GM18873 (cell line): ENCODE measurements at regions not wholly inside any gene's neighbourhood (a gene's known extent, or its start where the extent isn't known, plus 50 kb on each side); places are given as distances from the start of the nearest gene placed in this dataset.

Experiments
- ATAC-seq: cut with Tn5 transposase; IDR thresholded peaks from one replicate; pipeline ENCODE4 v1.9.1; 2021; ENCODE audit warnings: mild to moderate bottlenecking, moderate library complexity, moderate number of reproducible peaks; ENCODE audit not compliant: unreplicated experiment, low FRiP score

DNA sequence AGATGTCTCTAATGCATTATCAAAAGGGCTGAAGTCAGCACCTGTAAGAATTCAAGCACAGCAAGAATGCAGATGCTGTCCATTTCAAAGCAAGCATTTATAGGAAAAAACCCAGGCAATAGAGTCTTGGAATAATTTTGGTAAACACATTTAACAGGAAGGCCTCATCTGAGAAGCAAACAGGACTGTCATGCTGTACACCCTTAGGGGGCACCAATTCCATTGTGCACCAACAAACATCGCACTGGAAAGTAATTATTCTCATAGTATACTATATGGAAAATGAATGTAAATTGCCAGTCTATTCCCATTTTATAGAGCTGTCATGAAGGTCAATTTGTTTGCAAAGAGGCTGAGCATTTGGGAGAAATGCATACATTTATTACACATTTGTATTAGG lies 247.3 kb upstream of the SUCLG2 start:
- no peak for ATAC-seq

DNA sequence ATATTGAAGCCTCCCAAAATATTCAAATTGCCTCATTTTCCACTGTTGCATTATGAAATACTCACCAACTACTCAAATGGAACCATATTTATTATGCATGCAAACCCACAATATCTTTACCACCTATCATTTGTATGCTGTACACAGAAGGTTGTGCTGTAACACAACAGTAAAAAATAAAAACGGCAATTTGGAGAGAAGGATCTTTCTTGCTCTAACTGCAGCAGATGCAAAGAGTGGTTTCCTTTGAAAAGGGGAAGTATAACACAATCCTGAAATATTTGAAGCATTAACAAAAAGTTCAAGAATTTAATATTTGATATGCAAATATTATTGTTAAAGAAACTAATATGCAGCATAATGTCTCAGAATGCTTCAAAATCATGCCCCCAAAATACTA lies 244.5 kb upstream of the SUCLG2 start:
- ATAC-seq, result no peak

GRCh38 chr3:67897351-67898336 lies 243.2 kb upstream of the SUCLG2 start:
- ATAC-seq, result no peak

- ATAC-seq, result no peak
Observed at GRCh38 chr3:67896130-67896529, 241.7 kb upstream of the SUCLG2 start.

DNA sequence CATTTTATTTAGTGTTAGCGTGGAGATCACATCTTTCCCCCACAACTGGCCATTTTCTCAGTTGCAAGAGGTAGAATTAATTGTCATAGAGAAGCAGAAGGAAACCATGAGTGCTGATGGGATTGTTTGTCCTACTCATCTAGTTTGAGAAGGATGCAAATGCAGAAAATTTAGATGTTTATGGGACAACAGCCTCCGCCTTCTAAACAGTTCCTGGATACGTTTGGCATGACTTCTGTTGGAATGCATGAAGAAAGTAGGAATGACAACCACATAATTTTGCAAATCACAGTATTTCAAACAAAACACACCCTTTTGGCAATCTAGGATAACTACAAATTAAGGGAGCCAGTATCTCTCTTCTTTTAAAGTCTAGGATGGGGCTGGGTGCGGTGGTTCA lies 240.1 kb upstream of the SUCLG2 start:
- ATAC-seq, result no peak

- ATAC-seq, result no peak
Observed at GRCh38 chr3:67884345-67884744, 229.9 kb upstream of the SUCLG2 start.

DNA sequence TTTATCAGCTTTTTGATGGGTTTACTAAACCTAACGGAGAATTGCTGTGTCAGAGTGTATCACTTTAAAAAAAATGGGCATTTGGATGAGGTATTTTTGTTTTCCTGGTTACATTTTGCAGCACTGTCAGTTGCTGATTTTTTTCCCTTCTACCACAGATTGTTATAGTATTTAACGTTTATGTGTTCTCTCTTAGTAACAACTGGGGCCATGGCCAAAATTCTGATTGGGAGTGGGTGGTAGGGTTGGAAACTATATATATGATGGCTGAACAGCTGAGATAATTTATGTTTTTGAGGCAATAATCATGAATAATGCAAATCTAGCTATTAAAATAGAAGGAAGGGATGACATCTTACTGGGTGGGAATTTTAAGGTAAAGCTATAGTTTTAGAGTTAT lies 229.4 kb upstream of the SUCLG2 start:
- no peak for ATAC-seq

DNA sequence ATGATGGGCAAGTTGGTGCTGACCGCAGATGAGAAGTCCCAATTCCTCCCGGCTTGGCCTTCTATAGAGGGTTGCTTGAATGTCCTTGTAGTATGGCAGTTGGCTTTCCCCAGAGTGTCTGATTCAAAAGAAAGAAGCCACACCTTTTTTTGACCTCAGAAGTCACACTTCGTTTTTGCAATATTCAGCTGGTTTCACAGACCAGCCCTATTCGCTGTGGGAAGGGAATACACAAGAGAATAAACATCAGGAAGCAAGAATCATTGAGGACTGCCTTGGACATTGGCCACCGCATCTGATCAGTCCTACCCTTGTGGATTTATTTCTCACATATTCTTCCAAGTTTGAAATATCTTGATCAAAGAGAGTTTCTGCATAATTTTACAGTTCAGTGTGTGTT lies 228.6 kb upstream of the SUCLG2 start:
- ATAC-seq, result no peak

DNA sequence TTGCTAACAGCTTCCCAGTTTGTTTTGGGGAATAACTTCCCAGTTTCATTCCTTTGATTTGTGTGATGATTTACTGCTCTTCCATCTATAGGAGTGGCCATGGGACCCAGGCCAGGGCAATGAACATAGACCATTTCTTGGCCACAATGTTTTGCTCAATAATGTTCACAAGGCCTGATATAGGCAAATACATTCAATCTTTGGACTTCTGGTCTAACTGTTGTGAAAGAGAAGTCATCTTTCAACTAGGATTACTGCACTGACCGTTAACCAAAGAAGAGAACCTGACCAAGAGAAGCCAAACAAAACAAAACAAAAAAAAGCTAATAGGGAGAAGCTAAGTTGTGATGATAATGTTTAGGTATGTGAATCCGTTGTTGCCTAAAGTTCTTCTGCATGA lies 221.8 kb upstream of the SUCLG2 start:
- no peak for ATAC-seq

DNA sequence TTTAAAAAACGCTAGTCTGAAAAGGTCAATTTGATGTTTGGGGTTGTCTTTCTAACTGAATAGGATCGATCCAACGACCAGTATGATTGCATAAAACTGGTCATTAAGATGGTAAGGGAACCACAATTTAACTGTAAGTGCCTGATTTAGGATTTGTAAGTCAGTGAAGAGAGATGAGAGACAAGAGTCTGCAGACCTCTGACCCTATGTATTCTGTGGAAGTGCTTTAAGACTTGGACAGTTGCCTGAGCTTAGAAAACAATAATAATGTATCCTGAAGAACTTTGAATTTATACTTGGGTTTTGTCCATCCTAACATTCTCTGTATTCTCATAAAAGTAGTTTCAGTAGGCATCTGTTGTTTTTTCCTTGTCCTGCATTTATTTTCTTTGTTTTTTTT lies 221.4 kb upstream of the SUCLG2 start:
- no peak for ATAC-seq

GRCh38 chr3:67875338-67875737 lies 220.9 kb upstream of the SUCLG2 start:
- no peak for ATAC-seq

- no peak for ATAC-seq
Observed at GRCh38 chr3:67870477-67870876, 216.1 kb upstream of the SUCLG2 start.

DNA sequence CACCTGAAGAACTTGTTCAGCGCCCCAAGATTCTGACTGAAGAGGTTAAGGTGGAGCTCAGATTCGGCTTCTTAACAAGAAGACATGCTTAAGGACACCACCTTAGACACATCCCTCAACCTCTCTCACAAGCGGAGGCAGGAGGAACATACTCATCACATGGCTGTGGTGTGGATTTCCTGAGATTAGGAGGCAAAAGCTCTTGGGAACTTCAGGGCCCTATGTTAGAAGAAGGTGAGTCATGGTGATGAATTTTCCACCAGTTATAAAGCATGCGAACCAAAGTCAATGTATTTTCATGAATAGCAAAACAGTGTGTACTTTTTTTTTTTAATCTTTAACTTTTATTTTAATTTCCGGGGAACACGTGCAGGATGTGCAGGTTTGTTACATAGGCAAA lies 212.2 kb upstream of the SUCLG2 start:
- ATAC-seq, result no peak

- ATAC-seq, result no peak
Observed at GRCh38 chr3:67864587-67865183, 210.3 kb upstream of the SUCLG2 start.

- ATAC-seq, result no peak
Observed at GRCh38 chr3:67863869-67864268, 209.5 kb upstream of the SUCLG2 start.

DNA sequence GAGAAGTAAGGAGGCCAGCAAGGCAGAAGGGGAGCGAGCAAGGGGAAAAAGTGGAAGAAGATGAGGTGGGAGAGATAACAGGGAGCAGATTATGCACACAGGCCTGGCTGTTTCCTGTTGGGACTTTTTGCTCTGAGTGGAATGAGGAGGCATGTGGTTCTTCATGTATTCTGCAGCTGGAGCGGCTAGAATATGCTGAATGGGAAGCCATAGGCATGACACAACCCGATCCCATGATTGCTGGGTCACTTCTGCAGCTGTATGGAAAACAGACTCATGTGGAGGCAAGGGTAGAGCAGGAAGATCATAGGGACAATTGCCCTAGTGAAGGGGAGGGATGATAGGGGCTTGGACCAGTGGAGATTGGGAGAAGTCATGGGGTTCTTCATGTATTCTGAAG lies 206.0 kb upstream of the SUCLG2 start:
- no peak for ATAC-seq

- no peak for ATAC-seq
Observed at GRCh38 chr3:67858492-67858891, 204.1 kb upstream of the SUCLG2 start.

DNA sequence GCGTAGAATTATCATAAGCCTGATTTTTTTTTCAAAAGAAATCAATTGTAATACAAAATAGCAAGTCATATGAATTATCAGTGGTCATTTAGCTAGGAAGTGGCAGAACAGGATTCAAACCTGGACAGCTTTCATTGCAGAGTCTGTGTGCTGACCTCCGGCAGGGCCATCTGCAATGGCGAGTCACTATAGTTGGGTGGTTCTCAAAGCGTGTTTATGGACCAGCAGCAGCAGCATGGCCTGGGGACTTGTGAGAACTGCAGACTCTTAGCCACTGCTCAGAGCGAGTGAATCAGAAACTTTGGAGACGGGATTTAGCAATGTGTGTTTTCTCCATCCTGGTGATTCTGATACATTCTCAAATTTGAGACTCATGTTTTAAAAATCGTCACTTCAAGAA lies 202.3 kb upstream of the SUCLG2 start:
- no peak for ATAC-seq

- ATAC-seq, result no peak
Observed at GRCh38 chr3:67854663-67855062, 200.3 kb upstream of the SUCLG2 start.

GRCh38 chr3:67853520-67853919 lies 199.1 kb upstream of the SUCLG2 start:
- ATAC-seq, result no peak

DNA sequence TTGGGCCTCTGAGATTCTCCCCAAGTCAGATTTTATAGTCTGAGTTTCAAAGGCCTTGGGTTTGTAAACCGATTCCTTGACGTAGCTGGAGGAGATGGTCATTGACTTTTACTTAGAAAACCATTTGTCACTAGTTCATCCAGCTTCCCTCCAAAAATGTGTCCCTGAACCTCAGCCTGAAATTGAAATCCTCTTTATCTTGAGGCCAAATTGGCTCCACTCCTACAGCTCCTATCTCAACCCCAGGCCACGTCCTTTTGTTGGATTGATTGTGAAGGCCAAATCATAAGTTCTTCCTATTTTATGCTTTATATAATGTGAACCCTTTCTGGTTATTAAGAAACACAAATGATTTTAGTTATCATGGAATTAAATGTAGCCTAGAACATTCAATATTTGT lies 193.9 kb upstream of the SUCLG2 start:
- ATAC-seq, result no peak

DNA sequence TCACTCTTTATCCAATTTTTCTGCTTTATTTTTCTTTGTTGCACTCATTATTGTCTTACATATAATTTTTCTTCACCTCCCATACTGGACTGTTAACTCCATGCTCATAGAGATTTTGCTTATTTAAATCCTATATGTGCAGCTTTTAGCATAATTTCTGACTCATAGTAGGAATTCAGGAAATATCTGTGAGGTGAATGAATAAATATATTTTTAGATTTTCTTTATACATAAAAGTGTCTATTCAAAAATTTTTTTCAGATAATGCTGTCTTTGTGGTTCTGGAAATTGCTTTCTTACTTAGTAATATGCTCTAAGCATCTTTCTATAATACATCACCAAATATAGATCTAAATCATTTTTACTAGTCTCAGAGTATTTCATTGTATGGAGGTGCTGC lies 191.8 kb upstream of the SUCLG2 start:
- ATAC-seq, result no peak
